CD4-positive, alpha-beta T cell (primary cell): ENCODE measurements at regions not wholly inside any gene's neighbourhood (a gene's known extent, or its start where the extent isn't known, plus 50 kb on each side); places are given as distances from the start of the nearest gene placed in this dataset.

ENCODE experiments used
- ATAC-seq: fragments of 200-7000 bp; cut with Tn5 transposase; one replicate; pipeline ENCODE4 v1.10.0; 2022; ENCODE audit warnings: mild to moderate bottlenecking; ENCODE audit not compliant: poor library complexity
- CTCF ChIA-PET: fragments of 350-600 bp; sonication (Branson Sonifier 250); formaldehyde crosslinking; loops from one replicate; lab custom pipeline; 2021; ENCODE audit warnings: antibody characterized with exemption, inconsistent platforms; lab: Charles Lee
- POLR2A ChIA-PET: fragments of 350-600 bp; sonication (Branson Sonifier 250); formaldehyde crosslinking; loops from one replicate; lab custom pipeline; 2021; ENCODE audit warnings: antibody characterized with exemption, inconsistent platforms; lab: Charles Lee
- DNase-seq, 14 experiments: peaks; one replicate each; pipeline ENCODE4 v3.0.0-alpha.2; 2013 to 2020; ENCODE audit warnings: mixed read lengths in 2 of 14
- H3K27ac ChIP-seq, 2 donors: one replicate each; pipeline versions ENCODE4 v1.5.1 to v1.7.0; 2013; ENCODE audit warnings: low read length in 2 of 2, low read depth in 1 of 2, mild to moderate bottlenecking in 1 of 2
- H3K27me3 ChIP-seq, 2 experiments: 1 replicate in 1 of 2; 2 replicates in 1 of 2; pipeline versions ENCODE4 v1.6.1 to v1.7.0; 2013; ENCODE audit warnings: low read length in 2 of 2, control low read depth in 1 of 2, mild to moderate bottlenecking in 1 of 2, moderate library complexity in 1 of 2; ENCODE audit not compliant: insufficient read depth in 2 of 2, control insufficient read depth in 1 of 2
- H3K36me3 ChIP-seq: one replicate; pipeline ENCODE4 v1.6.1; 2013; ENCODE audit warnings: low read length, control low read depth; ENCODE audit not compliant: insufficient read depth
- H3K4me1 ChIP-seq: one replicate; pipeline ENCODE4 v1.6.1; 2013; ENCODE audit warnings: low read length, control low read depth; ENCODE audit not compliant: insufficient read depth
- H3K4me3 ChIP-seq: one replicate; pipeline ENCODE4 v1.5.1; 2013; ENCODE audit warnings: mild to moderate bottlenecking, low read length, moderate library complexity
- H3K9me3 ChIP-seq, 2 experiments: 1 replicate in 1 of 2; 2 replicates in 1 of 2; pipeline versions ENCODE4 v1.6.1 to v1.7.0; 2013; ENCODE audit warnings: low read length in 2 of 2, mild to moderate bottlenecking in 2 of 2, control low read depth in 1 of 2, moderate library complexity in 1 of 2; ENCODE audit not compliant: control insufficient read depth in 1 of 2, insufficient read depth in 1 of 2
- H3K27ac Mint-ChIP-seq: one replicate; pipeline ENCODE4 v1.8.0; 2020; ENCODE audit warnings: mixed read lengths
- H3K27me3 Mint-ChIP-seq: one replicate; pipeline ENCODE4 v1.8.0; 2021; ENCODE audit warnings: mixed read lengths
- H3K36me3 Mint-ChIP-seq: one replicate; pipeline ENCODE4 v1.8.0; 2021; ENCODE audit warnings: low read depth, mixed read lengths
- H3K4me1 Mint-ChIP-seq: one replicate; pipeline ENCODE4 v1.8.0; 2021; ENCODE audit warnings: low read depth, mixed read lengths
- H3K4me3 Mint-ChIP-seq: one replicate; pipeline ENCODE4 v1.8.0; 2020; ENCODE audit warnings: mild to moderate bottlenecking, mixed read lengths
- H3K9me3 Mint-ChIP-seq: one replicate; pipeline ENCODE4 v1.8.0; 2020; ENCODE audit warnings: mixed read lengths
- CTCF ChIP-seq: fragments of 200-600 bp; IDR thresholded peaks from one replicate; pipeline ENCODE4 v1.8.0; 2022; ENCODE audit warnings: antibody characterized with exemption, mild to moderate bottlenecking
- intact Hi-C, 2 experiments: fragments of 100-400 bp; cut with DNase I in 1 of 2; cut with micrococcal nuclease in 1 of 2; formaldehyde crosslinking; loops; one replicate each; pipeline versions ENCODE4 v1.15.1 to v1.9.0; 2023 to 2025; cut with DNase I, micrococcal nuclease

- Mint-ChIP-seq H3K27me3 (no peaks in the 10 kb centered on the region), H3K4me1 (peaks cover 33% of the 10 kb centered on the region), H3K9me3 (no peaks in the 10 kb centered on the region), H3K36me3 (no peaks in the 10 kb centered on the region), H3K4me3 (peak overlapping the region; percentile 79), H3K27ac (peak overlapping the region; percentile 93)
- intact Hi-C loops, result loop anchor here in 1 of 2 experiments (5.0 kb wide), 1 partner anchor 93 kb away; the partner anchor contains the start of gene JDP2
- peaks cover 0 to 5% of the 10 kb centered on the region in 2 experiments for H3K9me3 ChIP-seq
- H3K27me3 ChIP-seq, result no peaks in the 10 kb centered on the region
- ChIA-PET CTCF (interaction anchor here (0.6 kb wide), 1 partner anchor 71 kb away, joined by 3 read pairs; no protein-coding TSS in a partner anchor), POLR2A (interaction anchor here (0.5 to 2.1 kb wide), 16 partner anchors 12 to 652 kb away, joined by 3 to 10 read pairs (median 3); partner anchors contain the start of genes IFT43, MLH3 and NEK9)
- H3K27ac ChIP-seq, result peak overlapping the region; percentile 66 to 83
- H3K4me1 ChIP-seq, result peaks cover 28% of the 10 kb centered on the region
- H3K36me3 ChIP-seq, result no peaks in the 10 kb centered on the region
- DNase-seq (peak; percentile 47 to 82 (median 60)), ATAC-seq (peak; percentile 94)
- TF ChIP-seq CTCF, result no peak
- H3K4me3 ChIP-seq, result peak overlapping the region; percentile 60
Measured at GRCh38 chr14:75333606-75334548, 55.2 kb downstream of the FOS start.

- ATAC-seq, result peak; percentile 59
- Mint-ChIP-seq H3K9me3 (no peaks in the 10 kb centered on the region), H3K4me3 (peak overlapping the region; percentile 79), H3K36me3 (no peaks in the 10 kb centered on the region), H3K27ac (peak overlapping the region; percentile 93), H3K4me1 (peaks cover 33% of the 10 kb centered on the region), H3K27me3 (no peaks in the 10 kb centered on the region)
- no peak for TF ChIP-seq CTCF
- POLR2A ChIA-PET, result interaction anchor here (0.7 to 2.1 kb wide), 12 partner anchors 12 to 1485 kb away, joined by 3 to 10 read pairs (median 3); partner anchors contain the start of genes IFT43, MLH3 and NEK9
- H3K9me3 ChIP-seq, result peaks cover 0 to 5% of the 10 kb centered on the region in 2 experiments
- peak overlapping the region in 1 of 2 donors; percentile 83 for H3K27ac ChIP-seq
- H3K4me1 ChIP-seq, result peaks cover 28% of the 10 kb centered on the region
- H3K36me3 ChIP-seq, result no peaks in the 10 kb centered on the region
- intact Hi-C loops, result loop anchor here in 1 of 2 experiments (5.0 kb wide), 1 partner anchor 93 kb away; the partner anchor contains the start of gene JDP2
- CTCF ChIA-PET, result no interaction called here
- H3K27me3 ChIP-seq, result no peaks in the 10 kb centered on the region
- DNase-seq, result peak in 2 of 14 experiments; percentile 33 to 45
- peak overlapping the region; percentile 60 for H3K4me3 ChIP-seq
Measured at GRCh38 chr14:75334549-75335051, 56.0 kb downstream of the FOS start.

- ChIA-PET CTCF (interaction anchor here (0.6 kb wide), 1 partner anchor 1962 kb away, joined by 3 read pairs; no protein-coding TSS in a partner anchor), POLR2A (interaction anchor here (0.6 to 2.1 kb wide), 3 partner anchors 13 to 187 kb away, joined by 3 to 10 read pairs (median 4); no protein-coding TSS in a partner anchor)
- Histone ChIP-seq H3K27me3 (no peaks in the 10 kb centered on the region), H3K9me3 (peaks cover 0 to 5% of the 10 kb centered on the region in 2 experiments), H3K4me1 (peaks cover 28% of the 10 kb centered on the region), H3K36me3 (no peaks in the 10 kb centered on the region), H3K4me3 (no peak overlapping the region), H3K27ac (no peak overlapping the region)
- ATAC-seq (no peak), DNase-seq (no peak)
- no peak for TF ChIP-seq CTCF
- no peaks in the 10 kb centered on the region for H3K9me3 Mint-ChIP-seq
- H3K27me3 Mint-ChIP-seq, result no peaks in the 10 kb centered on the region
- H3K4me1 Mint-ChIP-seq, result peaks cover 33% of the 10 kb centered on the region
- no peaks in the 10 kb centered on the region for H3K36me3 Mint-ChIP-seq
- intact Hi-C loops, result no loop called here
- H3K27ac Mint-ChIP-seq, result peak overlapping the region; percentile 93
- H3K4me3 Mint-ChIP-seq, result peak overlapping the region; percentile 75
Measured at GRCh38 chr14:75335571-75335970, 56.9 kb downstream of the FOS start.
